H1 (cell line): ENCODE measurements at regions not wholly inside any gene's neighbourhood (a gene's known extent, or its start where the extent isn't known, plus 50 kb on each side); places are given as distances from the start of the nearest gene placed in this dataset.

Experiments used
- CTCF ChIA-PET: fragments of 300-600 bp; sonication (Branson Sonifier 250); formaldehyde crosslinking; loops from one replicate; lab custom pipeline; 2021; ENCODE audit not compliant: partially characterized antibody; lab: Charles Lee
- POLR2A ChIA-PET: fragments of 300-600 bp; sonication (Branson Sonifier 250); formaldehyde crosslinking; loops from one replicate; lab custom pipeline; 2021; ENCODE audit warnings: inconsistent platforms; ENCODE audit not compliant: partially characterized antibody; lab: Charles Lee
- DNase-seq, 2 experiments: peaks; one replicate each; pipeline versions ENCODE4 v3.0.0 to v3.0.0-alpha.2; 2010 to 2022; ENCODE audit warnings: low spot score in 2 of 2, low read depth in 1 of 2, mixed read lengths in 1 of 2
- FAIRE-seq: peaks from 2 replicates; lab custom pipeline; 2011; peaks lifted over from hg19 to GRCh38; lab: Jason Lieb, UNC
- H2AFZ ChIP-seq: 2 replicates; pipeline ENCODE4 v1.8.1; 2012; ENCODE audit warnings: low read length, inconsistent platforms
- H2AK5ac ChIP-seq: 2 replicates; pipeline ENCODE4 v1.6.1; 2013; ENCODE audit warnings: low read depth, low read length
- H2BK120ac ChIP-seq: replicated peaks from 2 replicates; pipeline ENCODE3; 2013; ENCODE audit warnings: low read depth, low read length, inconsistent platforms
- H2BK12ac ChIP-seq: 2 replicates; pipeline ENCODE4 v1.6.1; 2013; ENCODE audit warnings: low read depth, low read length
- H2BK15ac ChIP-seq: 2 replicates; pipeline ENCODE4 v1.6.1; 2013; ENCODE audit warnings: low read length
- H2BK20ac ChIP-seq: 2 replicates; pipeline ENCODE4 v1.6.1; 2013; ENCODE audit warnings: low read length
- H2BK5ac ChIP-seq: 2 replicates; pipeline ENCODE4 v1.6.1; 2013; ENCODE audit warnings: low read depth, low read length
- H3K14ac ChIP-seq: 2 replicates; pipeline ENCODE4 v1.6.1; 2013; ENCODE audit warnings: inconsistent platforms; ENCODE audit not compliant: insufficient read length
- H3K18ac ChIP-seq: 2 replicates; pipeline ENCODE4 v1.6.1; 2013; ENCODE audit warnings: low read length; ENCODE audit errors: extremely low read depth
- H3K23ac ChIP-seq: 2 replicates; pipeline ENCODE4 v1.6.1; 2013; ENCODE audit warnings: inconsistent platforms; ENCODE audit not compliant: insufficient read length
- H3K23me2 ChIP-seq: 2 replicates; pipeline ENCODE4 v1.6.1; 2013; ENCODE audit warnings: low read depth, low read length
- H3K27ac ChIP-seq: 2 replicates; pipeline ENCODE4 v1.6.1; 2011; ENCODE audit warnings: low read depth, low read length, inconsistent platforms
- H3K27me3 ChIP-seq, 4 experiments: replicated peaks in 1 of 4; 1 replicate in 1 of 4; 2 replicates in 3 of 4; pipeline versions ENCODE4 v1.6.1 to v1.8.1; 2011 to 2013; ENCODE audit warnings: low read length in 3 of 4, mild to moderate bottlenecking in 3 of 4, inconsistent platforms in 2 of 4, mixed read lengths in 2 of 4, moderate library complexity in 1 of 4; ENCODE audit not compliant: control insufficient read depth in 3 of 4, insufficient read depth in 3 of 4; ENCODE audit errors: extremely low read depth in 1 of 4
- H3K36me3 ChIP-seq, 4 experiments: 2 replicates each; pipeline versions ENCODE4 v1.6.1 to v1.8.1; 2011 to 2013; ENCODE audit warnings: mild to moderate bottlenecking in 4 of 4, low read length in 3 of 4, moderate library complexity in 2 of 4, control low read depth in 1 of 4, inconsistent platforms in 1 of 4; ENCODE audit not compliant: insufficient read depth in 4 of 4, control insufficient read depth in 2 of 4
- H3K4ac ChIP-seq: replicated peaks from 2 replicates; pipeline ENCODE3; 2013; ENCODE audit warnings: low read length, low read depth, mixed read lengths, inconsistent platforms; ENCODE audit not compliant: insufficient read length
- H3K4me1 ChIP-seq, 4 experiments: replicated peaks in 1 of 4; 1 replicate in 1 of 4; 2 replicates in 3 of 4; pipeline versions ENCODE4 v1.6.1 to v1.8.1; 2011 to 2013; ENCODE audit warnings: low read length in 3 of 4, inconsistent platforms in 2 of 4, mixed read lengths in 1 of 4; ENCODE audit not compliant: insufficient read depth in 4 of 4, control insufficient read depth in 3 of 4
- H3K4me2 ChIP-seq, 2 experiments: 2 replicates each; pipeline versions ENCODE4 v1.6.1 to v1.8.1; 2011 to 2013; ENCODE audit warnings: low read depth in 2 of 2, low read length in 2 of 2, control low read depth in 1 of 2, inconsistent platforms in 1 of 2, mild to moderate bottlenecking in 1 of 2; ENCODE audit not compliant: insufficient read depth in 1 of 2
- H3K4me3 ChIP-seq, 4 experiments: fragments of 200-600, 300-600 bp in 1 of 4; sonication (generic), shearing (Covaris generic), sonication (Bioruptor Twin) in 1 of 4; 2 replicates each; pipeline versions ENCODE4 v1.5.1 to v1.8.1; 2011 to 2016; ENCODE audit warnings: low read length in 4 of 4, low read depth in 3 of 4, control low read depth in 2 of 4, inconsistent platforms in 2 of 4, mild to moderate bottlenecking in 2 of 4, mixed read lengths in 1 of 4, moderate library complexity in 1 of 4; ENCODE audit not compliant: insufficient read depth in 2 of 4; ENCODE audit errors: extremely low read depth in 1 of 4
- H3K56ac ChIP-seq: replicated peaks from 2 replicates; pipeline ENCODE3; 2013; ENCODE audit warnings: low read depth, mild to moderate bottlenecking, mixed read lengths, low read length, inconsistent platforms; ENCODE audit not compliant: insufficient read length
- H3K79me1 ChIP-seq: 2 replicates; pipeline ENCODE4 v1.6.1; 2013; ENCODE audit warnings: low read depth, low read length, control low read depth
- H3K79me2 ChIP-seq, 2 experiments: 2 replicates each; pipeline versions ENCODE4 v1.6.1 to v1.8.1; 2012 to 2013; ENCODE audit warnings: low read length in 2 of 2, mild to moderate bottlenecking in 2 of 2, inconsistent platforms in 1 of 2; ENCODE audit not compliant: insufficient read depth in 2 of 2, control insufficient read depth in 1 of 2
- H3K9ac ChIP-seq, 4 experiments: replicated peaks in 1 of 4; 1 replicate in 1 of 4; 2 replicates in 3 of 4; pipeline versions ENCODE4 v1.6.1 to v1.8.1; 2011 to 2013; ENCODE audit warnings: low read depth in 3 of 4, low read length in 3 of 4, control low read depth in 2 of 4, mild to moderate bottlenecking in 2 of 4, moderate library complexity in 2 of 4, inconsistent platforms in 1 of 4; ENCODE audit errors: extremely low read depth in 1 of 4
- H3K9me3 ChIP-seq, 2 experiments: 2 replicates each; pipeline versions ENCODE4 v1.6.1 to v1.8.1; 2012 to 2013; ENCODE audit warnings: mild to moderate bottlenecking in 2 of 2, moderate library complexity in 2 of 2, control low read depth in 1 of 2, inconsistent platforms in 1 of 2, low read depth in 1 of 2, low read length in 1 of 2, mixed read lengths in 1 of 2; ENCODE audit not compliant: insufficient read depth in 2 of 2
- H4K20me1 ChIP-seq, 2 experiments: replicated peaks in 1 of 2; 2 replicates each; pipeline versions ENCODE3 to v1.8.1; 2011 to 2013; ENCODE audit warnings: inconsistent platforms in 2 of 2, low read length in 2 of 2, mild to moderate bottlenecking in 1 of 2; ENCODE audit not compliant: insufficient read depth in 2 of 2, control insufficient read depth in 1 of 2
- H4K5ac ChIP-seq: 2 replicates; pipeline ENCODE4 v1.6.1; 2013; ENCODE audit warnings: low read length, low read depth, mixed read lengths, inconsistent platforms; ENCODE audit not compliant: insufficient read length
- H4K8ac ChIP-seq: 2 replicates; pipeline ENCODE4 v1.8.0; 2013; ENCODE audit warnings: mild to moderate bottlenecking, moderate library complexity, low read length, inconsistent platforms; ENCODE audit not compliant: insufficient read depth; ENCODE audit errors: extremely low read depth
- H4K91ac ChIP-seq: replicated peaks from 2 replicates; pipeline ENCODE3; 2013; ENCODE audit warnings: low read length, mixed read lengths, inconsistent platforms; ENCODE audit not compliant: insufficient read length
- CBX5 ChIP-seq: fragments of 300-800, 300-1000 bp; sonication (generic); IDR thresholded peaks from 2 replicates; pipeline ENCODE4 v1.7.1; 2016; ENCODE audit warnings: antibody characterized with exemption, low read length, low read depth
- EZH2 ChIP-seq: fragments of 200-600 bp; sonication (generic); IDR thresholded peaks from 2 replicates; pipeline ENCODE4 v1.7.1; 2012; ENCODE audit warnings: low read depth, mild to moderate bottlenecking, moderate library complexity, low read length, inconsistent platforms; ENCODE audit not compliant: severe bottlenecking
- MAFK ChIP-seq: IDR thresholded peaks from 2 replicates; pipeline ENCODE4 v1.6.1; 2012; ENCODE audit warnings: low read depth, mild to moderate bottlenecking, improper control_type of control experiment, low read length
- POLR2AphosphoS5 ChIP-seq: IDR thresholded peaks from 2 replicates; pipeline ENCODE4 v1.6.1; 2011; ENCODE audit warnings: low read depth, low read length
- RNF2 ChIP-seq: fragments of 200-900, 300-1000 bp; sonication (generic); IDR thresholded peaks from 2 replicates; pipeline ENCODE4 v1.7.1; 2016; ENCODE audit warnings: borderline replicate concordance, low read depth, mild to moderate bottlenecking, antibody characterized with exemption, low read length; ENCODE audit not compliant: poor library complexity, severe bottlenecking; ENCODE audit errors: missing control alignments
- WGBS, 2 experiments: shearing (Covaris generic) in 1 of 2; methylation state at CpG; one replicate each; pipeline versions ENCODE4 v1.1.6 to v1.1.7; 2013 to 2015; ENCODE audit warnings: low lambda C conversion rate in 2 of 2, mixed read lengths in 2 of 2, inconsistent platforms in 1 of 2, low coverage in 1 of 2, missing lambda C conversion rate in 1 of 2; ENCODE audit not compliant: insufficient replicate concordance in 2 of 2, insufficient coverage in 1 of 2, insufficient read length in 1 of 2; ENCODE audit errors: extremely low coverage in 1 of 2, missing lambda C conversion rate in 1 of 2; 5-methylcytosine and 5-hydroxymethylcytosine counted together

- H4K8ac ChIP-seq = no peak overlapping the region
- H4K91ac ChIP-seq = no peak overlapping the region
- H3K23me2 ChIP-seq = no peaks in the 10 kb centered on the region
- no peak overlapping the region for H3K27ac ChIP-seq
- no peak overlapping the region for H4K5ac ChIP-seq
- no peak overlapping the region for H2AFZ ChIP-seq
- H2BK20ac ChIP-seq = no peak overlapping the region
- no peak overlapping the region for H3K4me3 ChIP-seq
- no peaks in the 10 kb centered on the region for H3K79me2 ChIP-seq
- no peaks in the 10 kb centered on the region for H3K36me3 ChIP-seq
- no peak overlapping the region for H3K18ac ChIP-seq
- WGBS, 2 experiments = 87% methylated on average over 3 of the region's 3 CpGs; no CpG with 5 or more reads in 1 of the 2 experiments
- no peaks in the 10 kb centered on the region for H3K9me3 ChIP-seq
- no peaks in the 10 kb centered on the region; a peak in 1 of 7 replicates for H3K4me1 ChIP-seq
- no peak for TF ChIP-seq MAFK
- no peak for TF ChIP-seq CBX5
- no peak for TF ChIP-seq EZH2
- TF ChIP-seq RNF2 = no peak
- no peak for TF ChIP-seq POLR2AphosphoS5
- TF ChIP-seq, all 59 proteins: peak for 0
- no peak overlapping the region for H2BK5ac ChIP-seq
- no peak overlapping the region for H2BK15ac ChIP-seq
- H3K14ac ChIP-seq = no peak overlapping the region
- no peak overlapping the region for H3K56ac ChIP-seq
- no peaks in the 10 kb centered on the region for H4K20me1 ChIP-seq
- no peak overlapping the region for H2AK5ac ChIP-seq
- H3K9ac ChIP-seq = no peak overlapping the region
- ChIA-PET CTCF (no interaction called here), POLR2A (no interaction called here)
- H3K4ac ChIP-seq = no peak overlapping the region
- H3K79me1 ChIP-seq = no peaks in the 10 kb centered on the region
- H2BK120ac ChIP-seq = no peak overlapping the region
- no peak overlapping the region for H2BK12ac ChIP-seq
- FAIRE-seq (no peak), DNase-seq (no peak)
- no peaks in the 10 kb centered on the region for H3K27me3 ChIP-seq
- H3K23ac ChIP-seq = no peak overlapping the region
- no peak overlapping the region for H3K4me2 ChIP-seq
These were observed 69.6 kb upstream of the VWC2 start for GRCh38 chr7:49703881-49704280.
